SK-N-SH (cell line): ENCODE measurements at regions not wholly inside any gene's neighbourhood (a gene's known extent, or its start where the extent isn't known, plus 50 kb on each side); places are given as distances from the start of the nearest gene placed in this dataset.

Experiments
- CTCF ChIA-PET: fragments of 300-600, 350-600 bp; formaldehyde crosslinking; extraction: SDS; loops from one replicate; lab custom pipeline; 2021; lab: Yijun Ruan, JAX
- POLR2A ChIA-PET: fragments of 350-600 bp; sonication (Branson Sonifier 250); formaldehyde crosslinking; extraction: SDS; loops from one replicate; lab custom pipeline; 2020; ENCODE audit warnings: antibody characterized with exemption, inconsistent platforms; lab: Yijun Ruan, JAX
- DNase-seq: peaks from one replicate; pipeline ENCODE4 v3.0.0; 2012
- H2AFZ ChIP-seq: fragments of 200-600 bp; sonication (generic); 2 replicates; pipeline ENCODE4 v1.8.1; 2016; ENCODE audit warnings: antibody characterized with exemption, mild to moderate bottlenecking, low read depth
- H3F3A ChIP-seq: fragments of 200-600 bp; sonication (generic); replicated peaks from 2 replicates; pipeline ENCODE3; 2016; ENCODE audit warnings: antibody characterized with exemption, mild to moderate bottlenecking; ENCODE audit not compliant: insufficient read depth
- H3K27ac ChIP-seq, 2 experiments: fragments of 200-500 bp in 1 of 2; fragments of 200-600 bp in 1 of 2; sonication (Bioruptor generic) in 1 of 2; sonication (generic), shearing (Covaris generic) in 1 of 2; 2 replicates each; pipeline versions ENCODE4 v1.5.1 to v1.6.1; 2014 to 2016; ENCODE audit warnings: low read depth in 2 of 2, inconsistent platforms in 1 of 2, low read length in 1 of 2, mild to moderate bottlenecking in 1 of 2, mixed read lengths in 1 of 2
- H3K27me3 ChIP-seq: fragments of 200-600 bp; sonication (generic), shearing (Covaris generic); 2 replicates; pipeline ENCODE4 v1.6.1; 2016; ENCODE audit warnings: mixed run types; ENCODE audit not compliant: insufficient read depth
- H3K36me3 ChIP-seq, 2 experiments: fragments of 200-500 bp in 1 of 2; fragments of 200-600 bp in 1 of 2; sonication (Bioruptor generic) in 1 of 2; sonication (generic) in 1 of 2; replicated peaks in 1 of 2; 2 replicates each; pipeline versions ENCODE3 to v1.5.1; 2014 to 2016; ENCODE audit warnings: low read length in 1 of 2, mild to moderate bottlenecking in 1 of 2; ENCODE audit not compliant: insufficient read depth in 2 of 2, control insufficient read depth in 1 of 2
- H3K4me1 ChIP-seq, 2 experiments: fragments of 200-500 bp in 1 of 2; fragments of 200-600 bp in 1 of 2; sonication (Bioruptor generic) in 1 of 2; sonication (generic), shearing (Covaris generic) in 1 of 2; 2 replicates each; pipeline versions ENCODE4 v1.5.1 to v1.6.1; 2014 to 2016; ENCODE audit warnings: low read depth in 1 of 2, low read length in 1 of 2, mixed run types in 1 of 2; ENCODE audit not compliant: insufficient read depth in 2 of 2, control insufficient read depth in 1 of 2
- H3K4me2 ChIP-seq: fragments of 200-600 bp; sonication (generic), shearing (Covaris generic); 2 replicates; pipeline ENCODE4 v1.6.1; 2017; ENCODE audit warnings: mixed run types
- H3K4me3 ChIP-seq, 2 experiments: fragments of 200-500 bp in 1 of 2; fragments of 200-600 bp in 1 of 2; sonication (Bioruptor generic) in 1 of 2; sonication (generic), shearing (Covaris generic) in 1 of 2; 2 replicates each; pipeline versions ENCODE4 v1.5.1 to v1.8.1; 2014 to 2016; ENCODE audit warnings: low read depth in 2 of 2, inconsistent platforms in 1 of 2, low read length in 1 of 2, mild to moderate bottlenecking in 1 of 2, mixed read lengths in 1 of 2, moderate library complexity in 1 of 2
- H3K79me2 ChIP-seq: fragments of 200-600 bp; sonication (generic); 2 replicates; pipeline ENCODE4 v1.8.1; 2017; ENCODE audit warnings: mild to moderate bottlenecking; ENCODE audit not compliant: insufficient read depth
- H3K9ac ChIP-seq: fragments of 200-600 bp; sonication (generic); 2 replicates; pipeline ENCODE4 v1.6.1; 2017; ENCODE audit warnings: mixed run types
- H3K9me2 ChIP-seq: fragments of 200-600 bp; sonication (generic); 2 replicates; pipeline ENCODE4 v1.6.1; 2017; ENCODE audit warnings: mixed run types
- H3K9me3 ChIP-seq: fragments of 200-600 bp; sonication (generic); 2 replicates; pipeline ENCODE4 v1.6.1; 2017; ENCODE audit warnings: mixed run types, mild to moderate bottlenecking, moderate library complexity
- H4K20me1 ChIP-seq: fragments of 200-600 bp; sonication (generic); 2 replicates; pipeline ENCODE4 v1.6.1; 2017; ENCODE audit warnings: mild to moderate bottlenecking, mixed run types; ENCODE audit not compliant: insufficient read depth
- EP300 ChIP-seq, 2 experiments: IDR thresholded peaks; 2 replicates each; pipeline versions ENCODE4 v1.4.0 to v1.6.1; 2012; ENCODE audit warnings: borderline replicate concordance in 1 of 2, low read depth in 1 of 2, low read length in 1 of 2
- EZH2phosphoT487 ChIP-seq: fragments of 200-600 bp; sonication (generic); IDR thresholded peaks from 2 replicates; pipeline ENCODE4 v1.6.1; 2017; ENCODE audit warnings: low read depth, mixed run types, mild to moderate bottlenecking, antibody characterized with exemption, moderate library complexity, borderline replicate concordance
- FOSL2 ChIP-seq: IDR thresholded peaks from 2 replicates; pipeline ENCODE4 v1.4.0; 2012; ENCODE audit warnings: low read depth, mild to moderate bottlenecking, moderate library complexity, borderline replicate concordance
- FOXM1 ChIP-seq: IDR thresholded peaks from 2 replicates; pipeline ENCODE4 v1.4.0; 2012; ENCODE audit warnings: low read depth, mild to moderate bottlenecking
- GABPA ChIP-seq: IDR thresholded peaks from 2 replicates; pipeline ENCODE4 v1.4.0; 2012; ENCODE audit warnings: low read depth, mild to moderate bottlenecking
- MXI1 ChIP-seq: IDR thresholded peaks from 2 replicates; pipeline ENCODE4 v1.6.1; 2012; ENCODE audit warnings: mild to moderate bottlenecking, low read depth, low read length, improper control_type of control experiment
- NFIC ChIP-seq: IDR thresholded peaks from 2 replicates; pipeline ENCODE4 v1.4.0; 2012; ENCODE audit warnings: borderline replicate concordance
- RXRA ChIP-seq: IDR thresholded peaks from 2 replicates; pipeline ENCODE4 v1.4.0; 2012; ENCODE audit warnings: low read depth, mild to moderate bottlenecking, borderline replicate concordance
- SMC3 ChIP-seq: IDR thresholded peaks from 2 replicates; pipeline ENCODE4 v1.6.1; 2012; ENCODE audit warnings: low read depth, low read length, improper control_type of control experiment
- TCF12 ChIP-seq: IDR thresholded peaks from 2 replicates; pipeline ENCODE4 v1.4.0; 2012
- TEAD4 ChIP-seq: IDR thresholded peaks from 2 replicates; pipeline ENCODE4 v1.4.0; 2012; ENCODE audit warnings: mild to moderate bottlenecking, borderline replicate concordance; ENCODE audit not compliant: insufficient read depth
- YY1 ChIP-seq: IDR thresholded peaks from 2 replicates; pipeline ENCODE4 v1.4.0; 2012; ENCODE audit warnings: low read depth, mild to moderate bottlenecking
- WGBS: methylation state at CpG from one replicate; pipeline ENCODE4 v1.1.6; 2017; ENCODE audit warnings: low lambda C conversion rate; 5-methylcytosine and 5-hydroxymethylcytosine counted together
- TF ChIP-seq, protein P1 (sequence below): fragments of 200-600 bp; sonication (generic); IDR thresholded peaks from 2 replicates; pipeline ENCODE4 v1.6.1; 2017; ENCODE audit warnings: antibody characterized with exemption, mild to moderate bottlenecking, moderate library complexity
- TF ChIP-seq, protein P2 (sequence below): IDR thresholded peaks from 2 replicates; pipeline ENCODE4 v1.4.0; 2012; ENCODE audit warnings: low read depth, borderline replicate concordance
- TF ChIP-seq, protein P3 (sequence below): IDR thresholded peaks from 2 replicates; pipeline ENCODE4 v1.6.1; 2012; ENCODE audit warnings: mild to moderate bottlenecking, low read depth, low read length, moderate library complexity

DNA sequence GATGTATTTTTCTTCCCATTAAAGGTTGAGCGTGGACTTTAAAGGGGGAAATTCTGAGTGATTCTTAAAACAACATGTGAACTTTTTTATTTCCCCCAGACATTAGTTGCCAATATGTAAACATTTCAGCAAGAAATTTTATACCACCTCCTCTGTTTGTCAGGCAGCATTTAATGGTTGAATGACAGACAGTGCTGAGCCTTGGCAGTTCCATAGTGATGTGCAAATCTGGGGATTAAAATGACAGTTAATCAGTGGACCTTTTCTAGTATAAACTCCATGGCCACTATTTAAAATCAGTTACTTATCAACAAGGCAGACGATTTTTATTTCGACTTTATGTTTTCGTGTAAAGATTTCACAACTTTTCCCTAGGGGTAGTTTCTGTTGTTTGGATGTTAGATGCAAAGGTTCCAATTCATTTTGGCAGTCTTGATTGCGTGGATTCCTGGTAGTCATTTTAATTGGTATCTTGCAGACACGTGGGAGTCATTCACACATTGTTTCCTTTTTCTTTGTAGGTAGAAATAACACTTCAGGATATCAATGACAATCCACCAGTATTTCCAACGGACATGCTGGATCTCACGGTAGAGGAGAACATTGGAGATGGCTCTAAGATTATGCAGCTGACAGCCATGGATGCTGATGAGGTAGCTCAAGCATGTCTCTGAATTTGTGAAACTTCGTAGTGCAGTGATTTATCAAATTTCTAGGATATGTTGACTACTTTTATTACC, 83.7 kb downstream of the FAT4 start:
- peaks cover 0 to 9% of the 10 kb centered on the region in 2 experiments for H3K36me3 ChIP-seq
- no peak overlapping the region for H2AFZ ChIP-seq
- ChIA-PET CTCF (interaction anchor here (0.7 kb wide), 1 partner anchor 471 kb away, joined by 3 read pairs; no protein-coding TSS in a partner anchor), POLR2A (no interaction called here)
- no peak for DNase-seq
- no peak overlapping the region for H3K4me3 ChIP-seq
- no peak for TF ChIP-seq FOSL2
- TF ChIP-seq TCF12, result no peak
- TF ChIP-seq TEAD4, result no peak
- no peak for TF ChIP-seq SMC3
- TF ChIP-seq, protein P1, sequence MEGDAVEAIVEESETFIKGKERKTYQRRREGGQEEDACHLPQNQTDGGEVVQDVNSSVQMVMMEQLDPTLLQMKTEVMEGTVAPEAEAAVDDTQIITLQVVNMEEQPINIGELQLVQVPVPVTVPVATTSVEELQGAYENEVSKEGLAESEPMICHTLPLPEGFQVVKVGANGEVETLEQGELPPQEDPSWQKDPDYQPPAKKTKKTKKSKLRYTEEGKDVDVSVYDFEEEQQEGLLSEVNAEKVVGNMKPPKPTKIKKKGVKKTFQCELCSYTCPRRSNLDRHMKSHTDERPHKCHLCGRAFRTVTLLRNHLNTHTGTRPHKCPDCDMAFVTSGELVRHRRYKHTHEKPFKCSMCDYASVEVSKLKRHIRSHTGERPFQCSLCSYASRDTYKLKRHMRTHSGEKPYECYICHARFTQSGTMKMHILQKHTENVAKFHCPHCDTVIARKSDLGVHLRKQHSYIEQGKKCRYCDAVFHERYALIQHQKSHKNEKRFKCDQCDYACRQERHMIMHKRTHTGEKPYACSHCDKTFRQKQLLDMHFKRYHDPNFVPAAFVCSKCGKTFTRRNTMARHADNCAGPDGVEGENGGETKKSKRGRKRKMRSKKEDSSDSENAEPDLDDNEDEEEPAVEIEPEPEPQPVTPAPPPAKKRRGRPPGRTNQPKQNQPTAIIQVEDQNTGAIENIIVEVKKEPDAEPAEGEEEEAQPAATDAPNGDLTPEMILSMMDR, result no peak
- TF ChIP-seq MXI1, result no peak
- no peak for TF ChIP-seq GABPA
- H3K9ac ChIP-seq, result no peak overlapping the region
- no peaks in the 10 kb centered on the region for H3F3A ChIP-seq
- no peak overlapping the region for H3K27ac ChIP-seq
- H3K4me1 ChIP-seq, result peaks cover 0 to 13% of the 10 kb centered on the region in 2 experiments; a peak in 2 of 4 replicates
- no peak overlapping the region for H3K4me2 ChIP-seq
- H3K9me2 ChIP-seq, result no peaks in the 10 kb centered on the region; the same call in 1 of the 2 replicates
- 55% methylated on average over 9 of the region's 9 CpGs for WGBS
- H3K79me2 ChIP-seq, result 0 out of 2 replicates have a peak, but pooled peaks cover 7% of the 10 kb centered on the region
- no peaks in the 10 kb centered on the region for H3K27me3 ChIP-seq
- H4K20me1 ChIP-seq, result no peaks in the 10 kb centered on the region
- no peaks in the 10 kb centered on the region for H3K9me3 ChIP-seq

DNA sequence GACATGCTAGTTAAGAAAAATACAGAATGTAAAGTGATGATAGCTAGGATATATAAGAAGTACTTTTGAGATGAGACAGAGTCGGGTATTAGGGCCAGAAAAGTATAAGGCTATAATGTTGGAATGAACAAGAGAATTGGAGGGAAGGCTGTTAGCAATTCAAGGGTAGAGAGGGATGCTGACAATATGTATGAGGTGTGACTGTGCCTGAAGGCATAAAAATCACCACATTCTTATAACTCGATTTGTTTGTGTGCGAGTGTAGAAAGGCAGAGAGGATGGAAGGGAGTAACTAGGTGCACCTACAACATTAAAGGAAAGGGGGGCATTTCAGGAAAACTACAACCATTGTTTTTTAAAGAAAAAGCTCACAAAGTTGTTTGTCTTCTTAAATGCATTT, 86.0 kb downstream of the FAT4 start:
- H3K27me3 ChIP-seq, result no peaks in the 10 kb centered on the region
- ChIA-PET POLR2A (no interaction called here), CTCF (no interaction called here)
- no peaks in the 10 kb centered on the region for H4K20me1 ChIP-seq
- DNase-seq, result no peak
- H3K4me1 ChIP-seq, result peaks cover 0 to 7% of the 10 kb centered on the region in 2 experiments; a peak in 1 of 4 replicates
- no peak overlapping the region for H3K9ac ChIP-seq
- 0 out of 2 replicates have a peak, but pooled peaks cover 1% of the 10 kb centered on the region for H3K79me2 ChIP-seq
- H3K9me2 ChIP-seq, result no peaks in the 10 kb centered on the region; the same call in 1 of the 2 replicates
- WGBS, result 22% methylated on average over 3 of the region's 3 CpGs
- peaks cover 0 to 9% of the 10 kb centered on the region in 2 experiments for H3K36me3 ChIP-seq
- H3K27ac ChIP-seq, result no peak overlapping the region
- H3K4me2 ChIP-seq, result no peak overlapping the region
- H2AFZ ChIP-seq, result no peak overlapping the region; the same call in 1 of the 2 replicates
- no peak overlapping the region for H3K4me3 ChIP-seq
- H3K9me3 ChIP-seq, result no peaks in the 10 kb centered on the region
- H3F3A ChIP-seq, result no peaks in the 10 kb centered on the region
- TF ChIP-seq FOXM1, result no peak
- TF ChIP-seq GABPA, result no peak
- TF ChIP-seq, protein P2, sequence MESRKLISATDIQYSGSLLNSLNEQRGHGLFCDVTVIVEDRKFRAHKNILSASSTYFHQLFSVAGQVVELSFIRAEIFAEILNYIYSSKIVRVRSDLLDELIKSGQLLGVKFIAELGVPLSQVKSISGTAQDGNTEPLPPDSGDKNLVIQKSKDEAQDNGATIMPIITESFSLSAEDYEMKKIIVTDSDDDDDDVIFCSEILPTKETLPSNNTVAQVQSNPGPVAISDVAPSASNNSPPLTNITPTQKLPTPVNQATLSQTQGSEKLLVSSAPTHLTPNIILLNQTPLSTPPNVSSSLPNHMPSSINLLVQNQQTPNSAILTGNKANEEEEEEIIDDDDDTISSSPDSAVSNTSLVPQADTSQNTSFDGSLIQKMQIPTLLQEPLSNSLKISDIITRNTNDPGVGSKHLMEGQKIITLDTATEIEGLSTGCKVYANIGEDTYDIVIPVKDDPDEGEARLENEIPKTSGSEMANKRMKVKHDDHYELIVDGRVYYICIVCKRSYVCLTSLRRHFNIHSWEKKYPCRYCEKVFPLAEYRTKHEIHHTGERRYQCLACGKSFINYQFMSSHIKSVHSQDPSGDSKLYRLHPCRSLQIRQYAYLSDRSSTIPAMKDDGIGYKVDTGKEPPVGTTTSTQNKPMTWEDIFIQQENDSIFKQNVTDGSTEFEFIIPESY, result no peak
- TF ChIP-seq, protein P1, result no peak
- TF ChIP-seq MXI1, result no peak
- no peak for TF ChIP-seq FOSL2
- TF ChIP-seq, protein P3, sequence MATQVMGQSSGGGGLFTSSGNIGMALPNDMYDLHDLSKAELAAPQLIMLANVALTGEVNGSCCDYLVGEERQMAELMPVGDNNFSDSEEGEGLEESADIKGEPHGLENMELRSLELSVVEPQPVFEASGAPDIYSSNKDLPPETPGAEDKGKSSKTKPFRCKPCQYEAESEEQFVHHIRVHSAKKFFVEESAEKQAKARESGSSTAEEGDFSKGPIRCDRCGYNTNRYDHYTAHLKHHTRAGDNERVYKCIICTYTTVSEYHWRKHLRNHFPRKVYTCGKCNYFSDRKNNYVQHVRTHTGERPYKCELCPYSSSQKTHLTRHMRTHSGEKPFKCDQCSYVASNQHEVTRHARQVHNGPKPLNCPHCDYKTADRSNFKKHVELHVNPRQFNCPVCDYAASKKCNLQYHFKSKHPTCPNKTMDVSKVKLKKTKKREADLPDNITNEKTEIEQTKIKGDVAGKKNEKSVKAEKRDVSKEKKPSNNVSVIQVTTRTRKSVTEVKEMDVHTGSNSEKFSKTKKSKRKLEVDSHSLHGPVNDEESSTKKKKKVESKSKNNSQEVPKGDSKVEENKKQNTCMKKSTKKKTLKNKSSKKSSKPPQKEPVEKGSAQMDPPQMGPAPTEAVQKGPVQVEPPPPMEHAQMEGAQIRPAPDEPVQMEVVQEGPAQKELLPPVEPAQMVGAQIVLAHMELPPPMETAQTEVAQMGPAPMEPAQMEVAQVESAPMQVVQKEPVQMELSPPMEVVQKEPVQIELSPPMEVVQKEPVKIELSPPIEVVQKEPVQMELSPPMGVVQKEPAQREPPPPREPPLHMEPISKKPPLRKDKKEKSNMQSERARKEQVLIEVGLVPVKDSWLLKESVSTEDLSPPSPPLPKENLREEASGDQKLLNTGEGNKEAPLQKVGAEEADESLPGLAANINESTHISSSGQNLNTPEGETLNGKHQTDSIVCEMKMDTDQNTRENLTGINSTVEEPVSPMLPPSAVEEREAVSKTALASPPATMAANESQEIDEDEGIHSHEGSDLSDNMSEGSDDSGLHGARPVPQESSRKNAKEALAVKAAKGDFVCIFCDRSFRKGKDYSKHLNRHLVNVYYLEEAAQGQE, result no peak
- no peak for TF ChIP-seq YY1
- no peak for TF ChIP-seq SMC3
- no peak for TF ChIP-seq NFIC
- no peak for TF ChIP-seq EZH2phosphoT487
- no peak for TF ChIP-seq EP300 (IDR thresholded peaks at IDR 0.05; ENCODE audit: borderline replicate concordance in 1 of 2, low read depth in 1 of 2, low read length in 1 of 2)
- no peak for TF ChIP-seq RXRA
